GM12873 (cell line): ENCODE measurements at regions not wholly inside any gene's neighbourhood (a gene's known extent, or its start where the extent isn't known, plus 50 kb on each side); places are given as distances from the start of the nearest gene placed in this dataset.

ENCODE experiments used
- CTCF ChIP-seq: IDR thresholded peaks from 2 replicates; pipeline ENCODE4 v1.5.1; 2012; ENCODE audit warnings: low read depth, mild to moderate bottlenecking, moderate library complexity, low read length, control low read depth; ENCODE audit not compliant: insufficient read depth; ENCODE audit errors: missing control alignments

DNA sequence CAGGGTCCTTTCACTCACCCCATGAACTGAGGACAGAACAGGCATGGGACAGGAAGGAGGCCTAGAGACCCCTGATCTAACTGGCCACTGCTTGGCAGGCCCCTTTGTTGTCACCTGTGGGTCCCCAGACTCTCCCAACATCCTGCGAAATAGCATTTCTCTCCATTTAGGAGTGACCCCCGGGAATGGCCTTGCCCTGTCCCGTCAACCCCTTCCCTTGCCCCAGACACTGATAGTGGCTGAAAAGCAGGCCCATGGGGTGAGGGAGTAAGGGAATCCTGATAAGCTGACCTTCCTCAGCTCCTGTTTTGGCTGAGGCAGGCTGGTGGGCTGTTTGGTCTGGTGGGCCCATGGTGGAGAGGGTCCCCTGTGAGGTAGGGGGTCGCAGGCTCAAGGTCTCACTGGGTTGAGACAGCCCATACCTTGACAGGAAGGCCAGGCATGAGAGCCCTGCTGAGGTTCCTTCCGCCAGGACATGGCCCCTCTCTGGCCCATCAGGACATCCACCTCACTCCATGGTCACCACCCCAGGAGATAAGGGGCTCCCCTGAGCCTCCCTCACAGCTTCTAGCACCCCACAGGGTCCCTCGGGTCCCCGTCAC lies 139.3 kb downstream of the MRPL14 start:
- no peak for TF ChIP-seq CTCF

DNA sequence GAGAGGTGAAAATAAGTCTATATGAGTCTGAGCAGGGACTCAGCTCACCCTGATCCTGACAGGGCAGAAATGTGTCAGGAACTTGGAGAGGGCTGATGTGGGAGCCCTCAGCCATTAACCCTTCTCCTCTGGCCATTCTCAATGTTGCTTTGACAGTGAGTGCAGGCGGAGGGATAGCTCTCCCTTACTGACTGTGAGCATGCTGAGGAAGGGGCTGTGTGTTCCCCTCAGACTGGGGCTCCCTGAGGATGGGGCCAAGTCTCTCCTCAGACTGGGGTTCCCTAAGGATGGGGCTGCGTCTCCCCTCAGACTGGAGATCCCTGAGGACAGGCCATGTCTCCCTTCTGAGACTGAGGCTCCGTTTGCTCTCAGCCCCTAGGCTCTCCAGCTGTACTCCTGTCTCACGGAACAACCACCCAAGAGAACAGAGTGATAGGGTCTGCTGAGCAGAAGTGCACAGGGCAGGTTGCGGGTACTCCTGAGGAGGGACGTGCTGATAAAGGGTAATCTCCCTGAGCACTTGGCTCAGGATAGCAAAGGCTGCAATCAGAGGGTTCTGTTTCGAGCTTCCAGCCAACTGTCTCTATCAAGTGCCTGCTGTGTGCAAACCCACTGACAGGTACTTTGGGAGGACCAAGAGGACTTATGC lies 141.0 kb downstream of the MRPL14 start:
- TF ChIP-seq CTCF: no peak

DNA sequence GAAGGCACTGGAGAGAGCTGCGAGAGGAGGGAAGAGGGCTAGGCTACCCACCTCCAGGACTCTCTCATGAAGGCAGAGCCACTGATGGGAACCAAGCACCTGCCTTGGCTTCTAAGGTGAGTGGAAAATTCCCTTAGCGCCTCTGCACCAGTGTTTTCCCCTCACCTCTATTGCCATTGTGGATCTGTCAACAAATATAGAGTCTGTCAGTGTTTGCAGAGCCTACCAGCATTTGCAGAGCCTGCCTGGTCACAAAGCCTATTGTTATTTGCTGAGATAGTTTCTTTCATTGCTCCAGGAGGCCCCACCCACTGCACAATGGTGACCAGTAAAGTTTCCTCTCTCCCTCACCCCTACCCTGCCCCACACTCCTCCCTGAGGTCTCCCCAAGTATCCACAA lies 141.9 kb downstream of the MRPL14 start:
- TF ChIP-seq CTCF: no peak

DNA sequence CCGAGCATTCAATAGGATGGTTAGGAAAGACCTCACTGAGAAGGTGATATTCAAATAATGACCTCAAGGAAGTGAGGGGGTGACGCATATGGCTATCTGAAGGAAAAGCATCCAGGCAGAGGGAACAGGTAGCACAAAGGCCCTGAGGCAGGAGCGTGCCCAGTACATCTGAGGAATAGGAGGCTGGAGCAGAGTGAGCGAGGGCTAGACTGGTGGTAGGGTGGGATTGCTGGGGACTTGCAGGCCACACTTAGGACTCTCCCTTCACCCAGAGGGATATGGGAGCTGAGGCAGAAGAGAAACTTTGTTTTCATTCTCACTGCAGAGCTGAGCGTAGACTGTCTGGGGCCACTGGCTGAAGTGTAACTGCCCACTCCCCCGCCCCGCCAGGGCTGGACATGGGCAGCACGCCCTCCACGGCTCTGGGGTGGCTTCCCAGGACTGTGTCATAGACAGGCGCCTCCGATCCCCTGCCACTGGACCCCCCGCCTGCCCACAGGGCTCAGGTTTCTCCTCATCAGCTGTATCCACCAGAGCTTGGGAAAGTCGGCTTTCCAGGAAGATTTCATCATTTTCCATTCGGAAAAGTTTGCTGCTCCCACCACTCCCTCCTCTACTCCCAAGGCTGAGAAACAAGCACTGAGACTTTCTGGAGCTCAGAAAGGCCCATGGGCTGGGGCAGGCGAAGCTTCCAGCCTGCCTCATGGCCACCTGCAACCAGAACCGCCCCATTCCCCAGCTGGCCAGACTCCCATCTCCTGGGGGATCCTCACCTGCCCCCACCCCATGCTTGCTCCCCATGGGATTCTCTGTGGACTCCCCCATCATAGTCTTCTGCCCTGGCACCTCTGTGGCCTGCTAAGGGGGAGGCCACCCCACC lies 142.6 kb downstream of the MRPL14 start:
- no peak for TF ChIP-seq CTCF

DNA sequence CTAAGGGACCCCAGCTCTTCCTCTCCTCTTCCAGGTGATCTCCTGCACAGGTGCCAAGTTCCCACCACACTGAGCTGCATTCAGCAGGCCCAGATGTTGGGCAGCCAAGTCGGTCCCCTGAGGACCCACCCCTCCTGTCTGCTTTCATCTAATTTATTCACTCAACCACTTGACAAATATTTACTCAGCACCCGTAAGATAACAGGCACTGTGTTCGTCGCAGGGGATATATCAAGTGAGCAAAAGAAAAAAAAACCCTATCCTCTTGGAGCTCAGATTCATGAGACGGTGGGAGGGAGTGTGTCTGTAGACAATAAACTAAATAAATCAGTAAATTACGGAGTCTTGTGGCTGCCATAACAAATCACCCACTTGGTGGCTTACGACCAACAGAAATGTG lies 143.6 kb downstream of the MRPL14 start:
- no peak for TF ChIP-seq CTCF

- TF ChIP-seq CTCF: no peak
Measured at GRCh38 chr6:43983191-43983590, 144.1 kb downstream of the MRPL14 start.

DNA sequence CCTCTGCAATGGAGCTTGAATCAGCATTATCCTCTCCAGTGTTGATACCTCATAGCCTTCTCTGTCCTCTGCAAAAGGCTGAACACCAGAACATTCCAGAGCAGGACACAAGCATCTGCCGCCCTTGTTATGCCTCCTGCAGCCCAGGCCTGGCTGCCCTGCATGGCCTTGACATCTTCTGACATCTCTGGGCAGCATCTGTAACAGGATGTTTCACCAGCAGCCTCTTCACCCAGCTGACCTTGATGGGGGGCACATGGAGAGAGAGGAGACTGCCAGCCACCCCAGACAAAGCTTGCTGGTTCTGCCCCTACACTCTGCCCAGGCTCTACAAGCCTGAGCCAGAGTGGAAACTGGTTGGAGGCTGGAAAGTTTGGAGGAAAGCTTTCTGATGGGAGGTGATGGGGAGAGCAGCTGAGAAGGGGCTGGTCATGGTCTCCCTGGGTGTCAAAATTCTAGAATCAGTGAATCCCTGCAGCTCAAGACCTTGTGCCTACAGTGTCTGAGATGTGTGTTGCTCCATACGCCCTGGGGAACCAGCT lies 145.1 kb downstream of the MRPL14 start:
- TF ChIP-seq CTCF: no peak
